HL-60 (cell line): ENCODE measurements at regions not wholly inside any gene's neighbourhood (a gene's known extent, or its start where the extent isn't known, plus 50 kb on each side); places are given as distances from the start of the nearest gene placed in this dataset.

Source experiments
- DNase-seq, 2 experiments: peaks; one replicate each; pipeline ENCODE4 v3.0.0-alpha.2; 2010 to 2020; ENCODE audit warnings: low read depth in 1 of 2, low spot score in 1 of 2
- H3K27ac ChIP-seq: fragments of 250-450 bp; sonication (Bioruptor Pico); replicated peaks from 2 replicates; pipeline ENCODE4 v1.5.1; 2020; ENCODE audit warnings: mild to moderate bottlenecking, moderate library complexity
- H3K27me3 ChIP-seq: fragments of 250-450 bp; sonication (Bioruptor Pico); 2 replicates; pipeline ENCODE4 v1.5.1; 2021; ENCODE audit warnings: mild to moderate bottlenecking, moderate library complexity; ENCODE audit not compliant: insufficient read depth, poor library complexity, severe bottlenecking
- H3K4me3 ChIP-seq: replicated peaks from 2 replicates; pipeline ENCODE4 v1.5.1; 2011; ENCODE audit warnings: mild to moderate bottlenecking, control low read depth, low read length; ENCODE audit not compliant: insufficient read depth
- CTCF ChIP-seq: IDR thresholded peaks from one replicate; pipeline ENCODE4 v1.5.1; 2011; ENCODE audit warnings: low read length, control low read depth, inconsistent platforms; ENCODE audit not compliant: insufficient read depth
- GABPA ChIP-seq: IDR thresholded peaks from 2 replicates; pipeline ENCODE4 v1.6.1; 2012; ENCODE audit warnings: low read depth
- POLR2AphosphoS5 ChIP-seq: IDR thresholded peaks from 2 replicates; pipeline ENCODE4 v1.6.1; 2012; ENCODE audit warnings: low read depth
- REST ChIP-seq: IDR thresholded peaks from 2 replicates; pipeline ENCODE4 v1.6.1; 2012; ENCODE audit warnings: low read depth; ENCODE audit not compliant: insufficient replicate concordance
- SPI1 ChIP-seq: IDR thresholded peaks from 2 replicates; pipeline ENCODE4 v1.6.1; 2012; ENCODE audit warnings: low read depth, mild to moderate bottlenecking, borderline replicate concordance

GRCh38 chr10:109250152-109250551 is 673.2 kb downstream of the XPNPEP1 start:
- TF ChIP-seq REST (no peak), CTCF (no peak), SPI1 (no peak), POLR2AphosphoS5 (no peak), GABPA (no peak)
- no peak for DNase-seq
- H3K27me3 ChIP-seq, result no peaks in the 10 kb centered on the region
- no peak overlapping the region for H3K27ac ChIP-seq
- no peak overlapping the region for H3K4me3 ChIP-seq

- no peak for TF ChIP-seq CTCF
- TF ChIP-seq REST, result no peak
- TF ChIP-seq GABPA, result no peak
- TF ChIP-seq POLR2AphosphoS5, result no peak
- TF ChIP-seq SPI1, result no peak
- Histone ChIP-seq H3K27me3 (no peaks in the 10 kb centered on the region), H3K4me3 (no peak overlapping the region), H3K27ac (no peak overlapping the region)
- no peak for DNase-seq
These were observed 675.5 kb downstream of the XPNPEP1 start for GRCh38 chr10:109247814-109248213.

GRCh38 chr10:109245821-109246220 is 677.5 kb downstream of the XPNPEP1 start:
- TF ChIP-seq GABPA (no peak), SPI1 (no peak), POLR2AphosphoS5 (no peak), CTCF (no peak), REST (no peak)

More at GRCh38 chr10:109245821-109246220, 677.5 kb downstream of the XPNPEP1 start:
- H3K4me3 ChIP-seq, result no peak overlapping the region
- H3K27ac ChIP-seq, result no peak overlapping the region
- DNase-seq, result no peak
- no peaks in the 10 kb centered on the region for H3K27me3 ChIP-seq
